ENCODE measurements at regions not wholly inside any gene's neighbourhood (a gene's known extent, or its start where the extent isn't known, plus 50 kb on each side); places are given as distances from the start of the nearest gene placed in this dataset.

DNA sequence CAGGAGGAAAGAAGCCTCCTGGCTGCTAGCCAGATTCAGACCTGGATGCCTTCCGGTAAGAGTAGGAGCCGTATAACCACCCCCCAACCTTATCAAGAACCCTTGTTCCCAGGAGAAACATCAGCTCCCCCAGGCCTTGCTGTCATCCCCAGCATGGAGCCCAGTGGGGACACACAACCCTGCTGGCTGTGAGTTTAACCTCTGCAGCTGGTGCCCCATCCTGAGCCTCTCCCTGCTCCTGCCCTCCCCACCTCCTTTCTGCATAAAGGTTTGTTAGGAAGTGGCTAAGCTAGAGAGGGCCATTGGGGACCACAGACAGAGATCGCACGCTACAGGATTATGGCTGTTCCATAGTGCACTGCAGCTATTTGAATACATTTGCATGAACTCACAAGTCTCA is 55.5 kb upstream of the RPL38 start:
- Histone ChIP-seq H3K9me3 (peaks cover 3 to 7% of the 10 kb centered on the region in 2 donors), H3K27ac (no peak overlapping the region), H3K36me3 (no peaks in the 10 kb centered on the region), H3K27me3 (peaks cover 19% of the 10 kb centered on the region), H3K4me1 (no peaks in the 10 kb centered on the region), H3K4me3 (no peak overlapping the region)
- 73 to 100% methylated on average over 1 to 4 of the region's 4 CpGs for WGBS, 2 donors (ENCODE audit: low coverage in 1 of 2)
- no peak for DNase-seq
- TF ChIP-seq, protein P1, sequence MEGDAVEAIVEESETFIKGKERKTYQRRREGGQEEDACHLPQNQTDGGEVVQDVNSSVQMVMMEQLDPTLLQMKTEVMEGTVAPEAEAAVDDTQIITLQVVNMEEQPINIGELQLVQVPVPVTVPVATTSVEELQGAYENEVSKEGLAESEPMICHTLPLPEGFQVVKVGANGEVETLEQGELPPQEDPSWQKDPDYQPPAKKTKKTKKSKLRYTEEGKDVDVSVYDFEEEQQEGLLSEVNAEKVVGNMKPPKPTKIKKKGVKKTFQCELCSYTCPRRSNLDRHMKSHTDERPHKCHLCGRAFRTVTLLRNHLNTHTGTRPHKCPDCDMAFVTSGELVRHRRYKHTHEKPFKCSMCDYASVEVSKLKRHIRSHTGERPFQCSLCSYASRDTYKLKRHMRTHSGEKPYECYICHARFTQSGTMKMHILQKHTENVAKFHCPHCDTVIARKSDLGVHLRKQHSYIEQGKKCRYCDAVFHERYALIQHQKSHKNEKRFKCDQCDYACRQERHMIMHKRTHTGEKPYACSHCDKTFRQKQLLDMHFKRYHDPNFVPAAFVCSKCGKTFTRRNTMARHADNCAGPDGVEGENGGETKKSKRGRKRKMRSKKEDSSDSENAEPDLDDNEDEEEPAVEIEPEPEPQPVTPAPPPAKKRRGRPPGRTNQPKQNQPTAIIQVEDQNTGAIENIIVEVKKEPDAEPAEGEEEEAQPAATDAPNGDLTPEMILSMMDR (IDR thresholded peaks at IDR 0.05): no peak
- TF ChIP-seq EP300 (IDR thresholded peaks at IDR 0.05; ENCODE audit: low read depth): no peak
- TF ChIP-seq POLR2A (IDR thresholded peaks at IDR 0.05): no peak
- no peak for TF ChIP-seq POLR2AphosphoS5 (IDR thresholded peaks at IDR 0.05)
- in situ Hi-C loops (cut with MboI; ENCODE audit: low pct_ligation_motif_present in 1 of 4, low pct_unique_long_range_greater_than_20kb in 1 of 4, low sequenced_read_pairs in 3 of 4) (no loop called here), intact Hi-C loops (cut with DNase I; ENCODE audit: low total_unique reads) (no loop called here)

- no peaks in the 10 kb centered on the region for H3K4me1 ChIP-seq
- no peaks in the 10 kb centered on the region for H3K36me3 ChIP-seq
- intact Hi-C loops (cut with DNase I; ENCODE audit: low total_unique reads) (no loop called here), in situ Hi-C loops (cut with MboI; ENCODE audit: low pct_ligation_motif_present in 1 of 4, low pct_unique_long_range_greater_than_20kb in 1 of 4, low sequenced_read_pairs in 3 of 4) (no loop called here)
- 90 to 94% methylated on average over 2 to 4 of the region's 4 CpGs for WGBS, 2 donors (ENCODE audit: low coverage in 1 of 2)
- no peak overlapping the region for H3K4me3 ChIP-seq
- H3K27ac ChIP-seq: no peak overlapping the region
- peaks cover 2 to 3% of the 10 kb centered on the region in 2 donors for H3K9me3 ChIP-seq
- peaks cover 19% of the 10 kb centered on the region for H3K27me3 ChIP-seq
- no peak for DNase-seq
- TF ChIP-seq, protein P1 (IDR thresholded peaks at IDR 0.05): no peak
- TF ChIP-seq POLR2A (IDR thresholded peaks at IDR 0.05) (no peak), EP300 (IDR thresholded peaks at IDR 0.05; ENCODE audit: low read depth) (no peak), POLR2AphosphoS5 (IDR thresholded peaks at IDR 0.05) (no peak)
These were observed 55.0 kb upstream of the RPL38 start for GRCh38 chr17:74148446-74148845.

DNA sequence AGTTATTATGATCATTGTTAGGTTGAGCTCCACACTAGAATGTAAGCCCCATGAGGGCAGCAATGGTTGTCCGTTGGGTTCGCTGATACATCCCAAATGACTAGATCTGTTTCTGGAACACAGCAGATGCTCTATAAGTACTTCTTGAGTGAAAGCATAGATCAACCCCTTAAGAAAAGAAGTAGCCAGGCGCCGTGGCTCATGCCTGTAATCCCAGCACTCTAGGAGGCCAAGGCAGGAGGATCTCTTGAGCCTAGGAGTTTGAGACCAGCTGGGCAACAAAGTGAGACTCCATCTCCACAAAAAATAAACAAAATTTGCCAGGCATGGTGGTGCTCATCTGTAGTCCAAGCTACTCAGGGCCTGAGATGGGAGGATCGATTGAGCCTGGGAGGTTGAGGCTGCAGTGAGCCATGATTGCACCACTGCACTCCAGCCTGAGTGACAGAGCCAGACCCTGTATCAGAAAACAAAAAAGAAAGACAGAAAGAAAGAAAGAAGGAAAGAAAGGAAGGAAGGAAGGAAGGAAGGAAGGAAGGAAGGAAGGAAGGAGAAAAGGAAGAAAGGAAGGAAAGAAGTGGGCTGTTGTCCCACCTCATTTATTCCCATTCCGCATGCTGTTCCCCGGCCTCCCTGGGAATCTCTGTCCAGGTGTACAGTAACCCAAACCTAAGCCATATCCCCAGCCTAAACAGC is 54.4 kb upstream of the RPL38 start:
- Histone ChIP-seq H3K4me1 (no peaks in the 10 kb centered on the region), H3K4me3 (no peak overlapping the region), H3K27ac (no peak overlapping the region), H3K27me3 (peaks cover 19% of the 10 kb centered on the region), H3K9me3 (peaks cover 0 to under 1% of the 10 kb centered on the region in 2 donors), H3K36me3 (no peaks in the 10 kb centered on the region)
- intact Hi-C loops (cut with DNase I; ENCODE audit: low total_unique reads) (no loop called here), in situ Hi-C loops (cut with MboI; ENCODE audit: low pct_ligation_motif_present in 1 of 4, low pct_unique_long_range_greater_than_20kb in 1 of 4, low sequenced_read_pairs in 3 of 4) (no loop called here)
- no peak for DNase-seq
- TF ChIP-seq POLR2A (IDR thresholded peaks at IDR 0.05): no peak
- no peak for TF ChIP-seq POLR2AphosphoS5 (IDR thresholded peaks at IDR 0.05)
- no peak for TF ChIP-seq EP300 (IDR thresholded peaks at IDR 0.05; ENCODE audit: low read depth)
- TF ChIP-seq, protein P1 (IDR thresholded peaks at IDR 0.05): no peak
- 94 to 96% methylated on average over 5 to 7 of the region's 7 CpGs for WGBS, 2 donors (ENCODE audit: low coverage in 1 of 2)

DNA sequence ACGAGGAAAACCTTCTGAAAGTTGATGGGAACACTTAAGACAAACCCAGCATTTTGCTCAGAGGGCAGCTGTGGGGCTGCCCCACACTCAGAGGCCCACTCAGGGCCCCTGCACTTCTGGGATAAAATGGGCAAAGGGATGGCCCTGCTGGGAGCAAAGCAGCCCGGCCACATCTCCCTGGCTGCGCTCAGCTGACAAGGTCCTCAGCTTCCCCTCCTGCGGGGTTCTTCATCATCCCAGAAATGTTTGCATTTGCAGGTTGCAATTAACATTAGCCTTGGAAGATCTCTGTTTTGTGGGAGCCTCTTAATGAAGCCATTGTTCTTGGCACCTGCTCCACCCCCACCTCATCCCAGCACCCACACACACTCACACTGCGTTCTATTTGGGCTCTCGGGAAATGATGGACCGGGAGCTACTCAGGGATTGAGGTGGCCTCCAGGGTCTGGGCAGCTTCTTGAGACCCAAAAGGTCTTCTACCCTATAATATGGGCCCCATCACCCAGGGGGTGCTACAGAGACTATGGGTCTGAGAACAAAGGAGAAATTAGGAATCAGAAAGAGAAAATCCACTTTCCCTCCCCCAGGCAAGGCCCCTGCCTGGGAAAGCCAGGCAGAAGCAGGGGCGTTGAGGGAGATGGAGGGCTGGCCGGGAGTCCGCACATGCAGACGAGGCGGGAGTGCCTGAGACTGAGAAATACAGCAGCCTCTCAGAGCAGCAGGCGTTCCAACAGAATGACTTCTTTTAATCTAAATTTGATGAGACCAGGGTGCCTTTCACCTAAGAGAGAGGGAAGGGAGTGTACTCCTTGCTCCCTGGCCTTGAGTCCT is 53.7 kb upstream of the RPL38 start:
- no peak for DNase-seq
- Histone ChIP-seq H3K4me1 (no peaks in the 10 kb centered on the region), H3K36me3 (no peaks in the 10 kb centered on the region), H3K27ac (no peak overlapping the region), H3K27me3 (peaks cover 19% of the 10 kb centered on the region), H3K4me3 (no peak overlapping the region), H3K9me3 (no peaks in the 10 kb centered on the region)
- no peak for TF ChIP-seq POLR2A (IDR thresholded peaks at IDR 0.05)
- TF ChIP-seq, protein P1 (IDR thresholded peaks at IDR 0.05): no peak
- no peak for TF ChIP-seq EP300 (IDR thresholded peaks at IDR 0.05; ENCODE audit: low read depth)
- no peak for TF ChIP-seq POLR2AphosphoS5 (IDR thresholded peaks at IDR 0.05)
- 80 to 81% methylated on average over 1 to 13 of the region's 13 CpGs for WGBS, 2 donors (ENCODE audit: low coverage in 1 of 2)
- in situ Hi-C loops (cut with MboI; ENCODE audit: low pct_ligation_motif_present in 1 of 4, low pct_unique_long_range_greater_than_20kb in 1 of 4, low sequenced_read_pairs in 3 of 4) (loop anchor here in 1 of 4 donors (25.0 kb wide), 1 partner anchor 713 kb away; no protein-coding TSS in a partner anchor), intact Hi-C loops (cut with DNase I; ENCODE audit: low total_unique reads) (no loop called here)

Data from transverse colon (tissue), 4 donors.